ENCODE measurements at regions not wholly inside any gene's neighbourhood (a gene's known extent, or its start where the extent isn't known, plus 50 kb on each side); places are given as distances from the start of the nearest gene placed in this dataset.

DNA sequence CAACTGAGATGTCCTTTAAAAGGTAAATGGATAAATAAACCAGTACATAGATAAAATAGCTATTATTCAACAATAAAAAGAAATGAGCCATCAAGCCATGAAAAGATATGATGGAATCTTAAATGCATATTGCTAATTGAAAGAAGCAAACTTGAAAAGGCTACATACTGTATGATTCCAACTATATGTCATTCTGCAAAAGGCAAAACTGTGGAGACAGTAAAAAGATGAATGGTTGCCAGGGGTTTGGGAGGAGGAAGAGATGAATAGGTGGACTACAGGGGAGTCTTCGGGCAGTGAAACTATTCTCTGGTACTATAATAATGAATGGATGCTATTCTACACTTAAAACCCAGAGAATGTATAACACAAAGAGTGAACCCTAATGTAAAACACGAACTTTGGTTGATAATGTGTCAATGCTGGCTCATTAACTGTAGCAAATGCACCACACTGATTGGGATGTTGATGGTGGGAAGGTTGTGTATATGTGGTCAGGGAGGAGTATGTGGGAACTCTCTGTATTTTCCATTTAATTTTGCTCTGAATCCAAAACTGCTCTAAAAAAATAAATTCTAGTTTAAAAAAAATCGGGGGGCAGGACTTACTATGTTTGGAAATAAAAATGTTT lies 73.7 kb upstream of the MYCN start:
- TF ChIP-seq TCF7L2 (IDR thresholded peaks at IDR 0.05; ENCODE audit: borderline replicate concordance, low read depth, low read length) (no peak), CTCF (tag by site-specific recombination; IDR thresholded peaks at IDR 0.05) (no peak), ZNF202 (tag by site-specific recombination; IDR thresholded peaks at IDR 0.05; ENCODE audit: borderline replicate concordance) (no peak), ZNF558 (tag by site-specific recombination; IDR thresholded peaks at IDR 0.05) (no peak), ZNF362 (tag by site-specific recombination; IDR thresholded peaks at IDR 0.05) (no peak), ZNF138 (tag by site-specific recombination; IDR thresholded peaks at IDR 0.05; ENCODE audit: borderline replicate concordance) (no peak), ZNF223 (tag by site-specific recombination; IDR thresholded peaks at IDR 0.05) (no peak), ZNF114 (tag by site-specific recombination; IDR thresholded peaks at IDR 0.05) (no peak), ZBTB21 (tag by site-specific recombination; IDR thresholded peaks at IDR 0.05) (no peak), ZSCAN18 (tag by site-specific recombination; IDR thresholded peaks at IDR 0.05) (no peak), YY1 (tag by site-specific recombination; IDR thresholded peaks at IDR 0.05) (no peak), SCRT2 (tag by site-specific recombination; IDR thresholded peaks at IDR 0.05) (no peak)
- TF ChIP-seq, protein P1, sequence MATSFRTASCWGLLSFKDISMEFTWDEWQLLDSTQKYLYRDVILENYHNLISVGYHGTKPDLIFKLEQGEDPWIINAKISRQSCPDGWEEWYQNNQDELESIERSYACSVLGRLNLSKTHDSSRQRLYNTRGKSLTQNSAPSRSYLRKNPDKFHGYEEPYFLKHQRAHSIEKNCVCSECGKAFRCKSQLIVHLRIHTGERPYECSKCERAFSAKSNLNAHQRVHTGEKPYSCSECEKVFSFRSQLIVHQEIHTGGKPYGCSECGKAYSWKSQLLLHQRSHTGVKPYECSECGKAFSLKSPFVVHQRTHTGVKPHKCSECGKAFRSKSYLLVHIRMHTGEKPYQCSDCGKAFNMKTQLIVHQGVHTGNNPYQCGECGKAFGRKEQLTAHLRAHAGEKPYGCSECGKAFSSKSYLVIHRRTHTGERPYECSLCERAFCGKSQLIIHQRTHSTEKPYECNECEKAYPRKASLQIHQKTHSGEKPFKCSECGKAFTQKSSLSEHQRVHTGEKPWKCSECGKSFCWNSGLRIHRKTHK (tag by site-specific recombination; IDR thresholded peaks at IDR 0.05) = no peak
